ENCODE measurements at regions not wholly inside any gene's neighbourhood (a gene's known extent, or its start where the extent isn't known, plus 50 kb on each side); places are given as distances from the start of the nearest gene placed in this dataset.
"Not testable (repeated sequence)": the region's sequence is repeated elsewhere in the genome, so short reads cannot be mapped to it uniquely, and the experiment has no call there.

GRCh38 chr6:27126815-27127537 is 120.5 kb upstream of the PRSS16 start:
- H3K9me3 Mint-ChIP-seq = no peaks in the 10 kb centered on the region
- DNase-seq (peak; percentile 78 to 85 (median 80)), ATAC-seq (replicated peaks) (peak; percentile 77)
- H3K4me3 Mint-ChIP-seq = peak overlapping the region; percentile 74 to 76
- peaks cover 4 to 12% of the 10 kb centered on the region in 2 donors for H3K4me1 Mint-ChIP-seq (ENCODE audit: low read depth in 2 of 2)
- H3K27ac Mint-ChIP-seq = peak overlapping the region; percentile 59 to 87
- H3K27me3 Mint-ChIP-seq = no peaks in the 10 kb centered on the region
- no peaks in the 10 kb centered on the region for H3K36me3 Mint-ChIP-seq (ENCODE audit: insufficient read depth)

- ATAC-seq (replicated peaks); H3K36me3 Mint-ChIP-seq (ENCODE audit: insufficient read depth); H3K9me3 Mint-ChIP-seq; H3K4me3 Mint-ChIP-seq; DNase-seq; H3K27ac Mint-ChIP-seq; H3K27me3 Mint-ChIP-seq: not testable (repeated sequence)
- H3K4me1 Mint-ChIP-seq (ENCODE audit: low read depth in 2 of 2) = peaks cover 4 to 12% of the 10 kb centered on the region in 2 donors
Measured at GRCh38 chr6:27127874-27128273, 119.6 kb upstream of the PRSS16 start.

- DNase-seq (no peak), ATAC-seq (replicated peaks) (no peak)
- H3K36me3 Mint-ChIP-seq (ENCODE audit: insufficient read depth) = no peaks in the 10 kb centered on the region
- H3K9me3 Mint-ChIP-seq = no peaks in the 10 kb centered on the region
- peaks cover 4 to 12% of the 10 kb centered on the region in 2 donors for H3K4me1 Mint-ChIP-seq (ENCODE audit: low read depth in 2 of 2)
- no peak overlapping the region for H3K27ac Mint-ChIP-seq
- H3K4me3 Mint-ChIP-seq = no peak overlapping the region
- no peaks in the 10 kb centered on the region for H3K27me3 Mint-ChIP-seq
Measured at GRCh38 chr6:27128311-27129094, 119.0 kb upstream of the PRSS16 start.

- Mint-ChIP-seq H3K9me3 (no peaks in the 10 kb centered on the region), H3K4me3 (no peak overlapping the region), H3K36me3 (ENCODE audit: insufficient read depth) (no peaks in the 10 kb centered on the region), H3K27me3 (no peaks in the 10 kb centered on the region), H3K27ac (no peak overlapping the region), H3K4me1 (ENCODE audit: low read depth in 2 of 2) (peaks cover 8 to 12% of the 10 kb centered on the region in 2 donors)
- ATAC-seq (replicated peaks) (no peak), DNase-seq (no peak)
Measured at GRCh38 chr6:27129095-27129815, 118.2 kb upstream of the PRSS16 start.

GRCh38 chr6:27129917-27130316 is 117.6 kb upstream of the PRSS16 start:
- Mint-ChIP-seq H3K4me3 (no peak overlapping the region), H3K27ac (peak overlapping the region in 1 of 2 donors; percentile 23)

GRCh38 chr6:27130668-27131428 is 116.7 kb upstream of the PRSS16 start:
- Mint-ChIP-seq H3K9me3 (no peaks in the 10 kb centered on the region), H3K27ac (peak overlapping the region in 1 of 2 donors; percentile 23), H3K4me1 (ENCODE audit: low read depth in 2 of 2) (peaks cover 12% of the 10 kb centered on the region in 2 donors), H3K27me3 (no peaks in the 10 kb centered on the region), H3K4me3 (no peak overlapping the region), H3K36me3 (ENCODE audit: insufficient read depth) (peaks cover 3% of the 10 kb centered on the region)
- no peak for DNase-seq
- ATAC-seq (replicated peaks) = no peak

More at GRCh38 chr6:27129917-27130316, 117.6 kb upstream of the PRSS16 start:
- Mint-ChIP-seq H3K9me3 (no peaks in the 10 kb centered on the region), H3K27me3 (no peaks in the 10 kb centered on the region), H3K4me1 (ENCODE audit: low read depth in 2 of 2) (peaks cover 12% of the 10 kb centered on the region in 2 donors), H3K36me3 (ENCODE audit: insufficient read depth) (peaks cover 3% of the 10 kb centered on the region)
- DNase-seq = no peak
- no peak for ATAC-seq (replicated peaks)

GRCh38 chr6:27132282-27132531 is 115.3 kb upstream of the PRSS16 start:
- not testable (repeated sequence) for H3K4me3 Mint-ChIP-seq; H3K4me1 Mint-ChIP-seq (ENCODE audit: low read depth in 2 of 2); H3K36me3 Mint-ChIP-seq (ENCODE audit: insufficient read depth); DNase-seq; H3K27ac Mint-ChIP-seq; ATAC-seq (replicated peaks); H3K27me3 Mint-ChIP-seq; H3K9me3 Mint-ChIP-seq

GRCh38 chr6:27132532-27133280 is 114.8 kb upstream of the PRSS16 start:
- DNase-seq (peak; percentile 87 to 93 (median 87)), ATAC-seq (replicated peaks) (peak; percentile 80)
- H3K4me3 Mint-ChIP-seq = no peak overlapping the region
- H3K9me3 Mint-ChIP-seq = no peaks in the 10 kb centered on the region
- H3K27ac Mint-ChIP-seq = no peak overlapping the region
- peaks cover 3% of the 10 kb centered on the region for H3K36me3 Mint-ChIP-seq (ENCODE audit: insufficient read depth)
- peaks cover 0 to 9% of the 10 kb centered on the region in 2 donors for H3K4me1 Mint-ChIP-seq (ENCODE audit: low read depth in 2 of 2)
- H3K27me3 Mint-ChIP-seq = no peaks in the 10 kb centered on the region

GRCh38 chr6:27133281-27134227 is 113.9 kb upstream of the PRSS16 start:
- Mint-ChIP-seq H3K9me3 (no peaks in the 10 kb centered on the region), H3K36me3 (ENCODE audit: insufficient read depth) (peaks cover 4% of the 10 kb centered on the region), H3K27me3 (no peaks in the 10 kb centered on the region), H3K27ac (no peak overlapping the region), H3K4me1 (ENCODE audit: low read depth in 2 of 2) (peaks cover 6 to 14% of the 10 kb centered on the region in 2 donors), H3K4me3 (no peak overlapping the region)
- ATAC-seq (replicated peaks) (peak; percentile 28), DNase-seq (peak; percentile 64 to 68 (median 66))

- Mint-ChIP-seq H3K27ac (no peak overlapping the region), H3K4me3 (no peak overlapping the region), H3K9me3 (no peaks in the 10 kb centered on the region), H3K36me3 (ENCODE audit: insufficient read depth) (peaks cover 12% of the 10 kb centered on the region), H3K4me1 (ENCODE audit: low read depth in 2 of 2) (peaks cover 21 to 22% of the 10 kb centered on the region in 2 donors), H3K27me3 (no peaks in the 10 kb centered on the region)
- no peak for ATAC-seq (replicated peaks)
- DNase-seq = no peak
Measured at GRCh38 chr6:27135087-27135657, 112.3 kb upstream of the PRSS16 start.

- DNase-seq (no peak), ATAC-seq (replicated peaks) (no peak)
- Mint-ChIP-seq H3K36me3 (ENCODE audit: insufficient read depth) (peaks cover 12% of the 10 kb centered on the region), H3K27me3 (no peaks in the 10 kb centered on the region), H3K4me3 (no peak overlapping the region), H3K27ac (no peak overlapping the region), H3K9me3 (no peaks in the 10 kb centered on the region), H3K4me1 (ENCODE audit: low read depth in 2 of 2) (peaks cover 22 to 25% of the 10 kb centered on the region in 2 donors)
Measured at GRCh38 chr6:27136077-27136644, 111.3 kb upstream of the PRSS16 start.

Measured in effector memory CD8-positive, alpha-beta T cell (primary cell).